HG03196 (cell line): ENCODE measurements at regions not wholly inside any gene's neighbourhood (a gene's known extent, or its start where the extent isn't known, plus 50 kb on each side); places are given as distances from the start of the nearest gene placed in this dataset.

Experiments used
- ATAC-seq: cut with Tn5 transposase; IDR thresholded peaks from one replicate; pipeline ENCODE4 v1.9.1; 2021; ENCODE audit not compliant: unreplicated experiment

- ATAC-seq = no peak
Observed at GRCh38 chr5:136811551-136811950, 446.2 kb upstream of the TRPC7 start.

GRCh38 chr5:136811086-136811485 lies 445.7 kb upstream of the TRPC7 start:
- ATAC-seq = no peak

GRCh38 chr5:136810261-136810801 lies 445.0 kb upstream of the TRPC7 start:
- ATAC-seq = no peak

- no peak for ATAC-seq
Observed at GRCh38 chr5:136809382-136809781, 444.0 kb upstream of the TRPC7 start.

GRCh38 chr5:136808756-136809155 lies 443.4 kb upstream of the TRPC7 start:
- no peak for ATAC-seq

- ATAC-seq = no peak
Observed at GRCh38 chr5:136805466-136805865, 440.1 kb upstream of the TRPC7 start.

- ATAC-seq = no peak
Observed at GRCh38 chr5:136802383-136802782, 437.0 kb upstream of the TRPC7 start.

- no peak for ATAC-seq
Observed at GRCh38 chr5:136799806-136800372, 434.5 kb upstream of the TRPC7 start.

GRCh38 chr5:136793300-136793699 lies 428.0 kb upstream of the TRPC7 start:
- ATAC-seq = no peak

GRCh38 chr5:136781464-136781863 lies 416.1 kb upstream of the TRPC7 start:
- no peak for ATAC-seq

- no peak for ATAC-seq
Observed at GRCh38 chr5:136780518-136780917, 415.2 kb upstream of the TRPC7 start.

- no peak for ATAC-seq
Observed at GRCh38 chr5:136776022-136776927, 410.9 kb upstream of the TRPC7 start.

- ATAC-seq = no peak
Observed at GRCh38 chr5:136772491-136772890, 407.1 kb upstream of the TRPC7 start.

- ATAC-seq = no peak
Observed at GRCh38 chr5:136769900-136770684, 404.7 kb upstream of the TRPC7 start.

GRCh38 chr5:136769093-136769492 lies 403.7 kb upstream of the TRPC7 start:
- no peak for ATAC-seq

GRCh38 chr5:136768457-136768856 lies 403.1 kb upstream of the TRPC7 start:
- ATAC-seq = peak; percentile 60

GRCh38 chr5:136766456-136766855 lies 401.1 kb upstream of the TRPC7 start:
- no peak for ATAC-seq

- no peak for ATAC-seq
Observed at GRCh38 chr5:136764601-136765000, 399.3 kb upstream of the TRPC7 start.

GRCh38 chr5:136763548-136763947 lies 398.2 kb upstream of the TRPC7 start:
- ATAC-seq = no peak

- no peak for ATAC-seq
Observed at GRCh38 chr5:136754216-136754615, 388.9 kb upstream of the TRPC7 start.

- no peak for ATAC-seq
Observed at GRCh38 chr5:136750224-136750862, 385.0 kb upstream of the TRPC7 start.
